ENCODE measurements at regions not wholly inside any gene's neighbourhood (a gene's known extent, or its start where the extent isn't known, plus 50 kb on each side); places are given as distances from the start of the nearest gene placed in this dataset.

DNA sequence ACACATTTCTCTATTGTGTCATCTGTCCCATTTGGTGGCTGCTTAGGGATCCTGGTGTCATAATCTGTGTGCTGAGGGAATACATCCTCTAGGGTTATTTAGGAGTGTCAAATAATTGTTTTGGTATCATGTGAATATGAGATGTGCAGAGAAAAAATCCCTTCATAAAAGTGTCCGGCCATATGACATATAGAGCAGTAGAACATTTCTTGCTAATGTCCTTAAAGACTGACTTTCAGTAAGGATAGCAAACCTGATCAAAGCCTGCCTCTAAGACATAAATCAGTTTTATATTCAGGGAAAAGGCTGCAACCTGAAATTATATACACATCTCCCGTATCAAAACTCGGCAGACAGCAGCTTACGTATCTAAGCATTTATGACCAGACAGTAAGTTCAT, 211.6 kb downstream of the ADAM29 start:
- DNase-seq, result no peak

DNA sequence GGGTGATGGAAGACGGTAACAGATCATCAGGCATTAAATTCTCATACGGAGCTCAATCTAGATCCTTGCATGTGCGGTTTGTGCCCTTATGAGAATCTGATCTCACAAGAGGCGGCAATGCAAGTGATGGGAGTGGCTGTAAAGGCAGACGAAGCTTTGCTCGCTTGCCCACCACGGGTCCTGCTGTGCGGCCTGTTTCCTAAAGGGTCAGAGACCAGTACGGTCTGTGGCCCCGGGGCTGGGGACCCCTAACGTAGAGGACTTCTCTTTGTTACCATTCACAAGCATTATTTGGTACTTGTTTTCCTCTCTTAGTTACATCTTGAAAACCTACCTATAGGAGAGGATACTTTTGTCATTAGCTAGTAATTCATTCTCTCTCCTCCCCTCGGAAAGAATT, 221.0 kb downstream of the ADAM29 start:
- no peak for DNase-seq

DNA sequence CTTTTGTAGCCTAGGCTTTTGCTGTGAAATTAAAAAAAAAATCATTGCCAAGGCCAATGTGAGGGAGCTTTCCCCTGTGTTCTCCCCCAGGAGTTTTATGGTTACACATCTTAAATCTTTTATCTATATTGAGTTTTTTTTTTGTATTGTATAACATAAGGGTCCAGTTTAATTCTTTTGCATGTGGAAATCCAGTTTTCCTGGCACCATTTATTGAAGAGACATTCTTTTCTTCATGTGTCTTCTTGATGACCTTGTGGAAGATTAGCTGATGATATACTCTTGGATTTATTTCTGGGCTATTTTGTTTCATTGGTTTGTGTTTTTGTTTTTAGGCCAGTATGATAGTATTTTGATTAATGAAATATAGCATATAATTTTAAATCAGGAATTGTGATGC, 225.0 kb downstream of the ADAM29 start:
- no peak for DNase-seq

DNA sequence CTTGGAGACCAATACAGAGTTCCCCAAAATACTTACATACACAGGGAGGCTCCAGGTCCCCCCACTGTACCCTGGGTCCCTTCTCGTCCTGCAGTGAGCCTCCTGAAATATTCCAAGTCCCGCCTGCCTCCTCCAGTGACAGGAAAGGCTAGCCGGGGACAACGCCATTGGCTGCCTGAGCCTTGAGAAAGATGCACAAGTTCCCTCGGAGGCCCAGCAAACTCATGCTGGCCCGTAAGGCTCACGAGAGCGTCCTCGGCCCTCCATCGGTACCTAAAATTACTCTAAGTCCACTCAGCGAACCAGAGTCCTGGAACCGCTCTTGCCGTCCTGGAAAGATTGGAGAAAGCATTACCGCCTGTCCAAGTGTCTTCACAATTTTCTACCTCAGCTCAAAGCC, 228.6 kb downstream of the ADAM29 start:
- DNase-seq, result no peak

DNA sequence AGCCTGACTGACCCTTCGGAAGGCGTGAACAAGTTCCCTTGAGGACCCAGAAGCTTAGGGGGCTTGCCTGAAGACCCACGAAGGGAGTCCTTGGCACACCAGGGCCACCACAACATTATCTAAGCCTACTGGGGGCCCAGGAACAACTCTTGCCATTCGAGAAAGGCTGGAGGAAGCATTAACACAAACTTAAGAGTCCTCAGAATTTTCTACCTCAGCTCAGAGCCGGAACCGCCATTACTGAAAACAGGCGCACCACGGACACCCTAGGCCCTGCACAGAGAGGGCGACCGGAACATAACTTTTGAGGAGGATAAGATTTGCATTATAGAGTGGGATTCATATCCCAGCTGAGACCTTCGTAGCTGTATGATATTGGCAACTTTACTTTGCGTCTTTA, 229.1 kb downstream of the ADAM29 start:
- DNase-seq, result no peak

DNA sequence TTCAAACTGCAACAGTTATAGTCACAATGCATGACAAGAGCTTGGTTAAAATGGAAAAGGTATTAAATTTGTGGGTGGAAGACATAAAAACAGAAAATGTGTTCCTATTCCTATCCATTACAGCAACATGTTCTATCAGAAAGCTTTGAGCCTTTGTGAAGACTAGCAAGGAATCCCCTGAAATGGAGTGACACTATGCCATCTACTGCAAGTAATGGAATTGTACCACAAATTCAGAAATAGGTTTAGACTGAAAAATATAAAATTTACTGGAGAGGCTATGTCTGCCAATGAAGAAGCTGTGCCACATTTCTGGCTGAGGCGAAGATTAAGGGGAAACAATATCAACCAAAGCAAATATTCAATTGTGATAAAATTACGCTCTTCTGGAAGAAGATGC, 247.9 kb downstream of the ADAM29 start:
- DNase-seq, result no peak

DNA sequence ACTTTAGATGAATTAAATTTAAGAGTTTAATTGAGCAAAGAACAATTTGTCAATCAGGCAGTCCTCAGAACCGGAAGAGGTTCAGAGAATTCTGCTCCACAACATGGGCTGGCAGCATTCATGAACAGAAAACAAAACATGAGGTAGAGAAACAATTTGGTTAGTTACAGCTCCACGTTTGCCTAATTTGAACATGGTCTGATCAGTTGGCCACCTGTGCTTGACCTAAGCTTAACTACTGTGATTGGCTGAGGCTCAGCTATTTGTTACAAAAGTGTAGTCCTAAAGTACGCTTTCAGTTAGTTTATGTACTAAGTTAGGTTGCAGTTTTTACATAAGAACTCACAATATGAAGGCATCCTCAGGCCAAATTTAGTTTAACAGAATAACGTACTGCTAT, 258.6 kb downstream of the ADAM29 start:
- no peak for DNase-seq

DNA sequence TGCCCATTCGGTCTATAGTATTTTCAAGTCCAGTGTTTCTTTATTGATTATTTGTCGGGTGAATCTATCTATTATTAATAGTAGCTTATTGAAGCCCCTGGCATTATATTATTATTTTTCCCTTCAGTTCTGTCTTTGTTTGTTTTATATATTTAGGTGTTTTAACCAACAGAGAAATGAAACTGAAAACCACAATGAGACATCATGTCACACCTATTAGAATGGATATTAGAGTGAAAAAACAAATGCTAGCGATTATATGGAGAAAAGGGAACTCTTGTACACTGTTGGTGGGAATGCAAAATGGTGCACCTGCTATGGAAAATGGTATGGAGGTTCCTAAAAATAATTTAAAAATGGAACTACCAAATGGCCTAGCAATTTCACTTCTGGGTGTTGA, 272.5 kb downstream of the ADAM29 start:
- no peak for DNase-seq

DNA sequence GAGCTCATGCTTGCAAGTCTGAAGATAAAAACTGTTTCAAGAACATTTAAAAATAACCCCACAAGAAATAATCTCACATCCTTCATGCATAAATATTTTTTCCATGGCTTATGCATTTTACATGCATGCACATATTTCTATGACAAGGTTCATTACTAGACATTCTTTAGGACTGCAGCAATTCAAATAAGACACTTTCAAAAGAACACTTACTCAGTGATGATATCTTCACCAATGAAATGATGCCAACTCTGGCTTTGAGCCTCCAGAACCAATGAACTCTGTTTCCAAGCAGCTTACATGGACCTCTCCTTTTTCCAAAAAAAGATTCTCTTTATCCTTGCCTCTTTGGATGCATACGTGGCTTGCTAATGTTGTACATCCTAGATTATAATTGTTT, 279.9 kb downstream of the ADAM29 start:
- DNase-seq, result no peak

DNA sequence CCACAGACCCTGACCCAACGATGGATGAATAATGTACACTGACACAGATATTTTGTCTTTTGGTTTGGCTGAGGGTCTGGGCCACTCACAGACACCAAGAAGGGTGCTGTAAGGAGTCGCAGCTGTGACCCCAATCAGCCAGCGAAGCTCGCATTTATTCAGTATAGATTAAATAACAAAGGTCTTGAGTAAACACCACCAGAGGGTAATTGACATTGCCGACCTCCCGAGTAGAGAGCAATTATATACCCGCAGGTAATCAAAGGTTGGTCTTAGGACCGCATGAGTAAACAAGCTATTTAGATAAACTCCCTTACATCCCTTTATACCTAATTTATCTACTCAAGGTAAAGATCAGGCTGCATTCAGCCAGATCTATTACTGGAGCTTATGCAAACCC, 297.1 kb downstream of the ADAM29 start:
- no peak for DNase-seq

DNA sequence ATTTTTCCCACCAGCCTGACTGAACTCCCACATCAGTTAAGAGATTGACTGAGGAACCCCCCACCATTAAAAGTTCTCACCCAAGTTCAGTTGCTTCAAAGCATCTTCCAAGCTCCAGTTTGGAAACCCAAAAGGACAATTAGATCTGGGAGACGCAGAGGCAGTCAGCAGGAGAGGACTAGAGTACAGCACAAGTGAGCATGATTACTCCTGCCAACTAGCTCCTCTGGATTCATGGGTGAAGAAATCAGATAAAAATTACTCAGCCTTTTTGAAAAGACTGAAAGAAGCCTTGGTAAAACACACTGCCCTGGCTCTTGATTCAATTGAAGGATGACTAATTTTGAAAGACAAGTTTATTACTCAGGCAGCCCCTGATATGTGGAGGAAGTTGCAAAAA, 297.5 kb downstream of the ADAM29 start:
- DNase-seq, result no peak

DNA sequence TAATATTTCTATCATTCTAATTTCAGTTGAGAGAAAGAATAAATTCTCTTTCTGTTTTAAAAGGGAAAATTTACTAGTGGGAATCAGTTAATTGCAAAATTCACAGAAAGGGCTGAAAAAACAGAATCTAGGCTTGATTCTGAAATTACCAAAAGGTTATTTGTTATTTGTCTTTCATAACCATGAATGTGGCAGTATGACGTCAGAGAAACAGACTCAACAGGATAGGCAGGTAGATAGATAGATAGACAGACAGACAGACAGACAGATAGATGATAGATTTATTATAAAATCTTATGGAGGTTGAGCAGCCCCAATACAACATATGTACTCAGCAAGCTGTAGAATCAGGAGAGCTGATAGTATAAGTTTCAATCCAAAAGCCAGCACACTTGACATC, 311.0 kb downstream of the ADAM29 start:
- DNase-seq, result no peak

DNA sequence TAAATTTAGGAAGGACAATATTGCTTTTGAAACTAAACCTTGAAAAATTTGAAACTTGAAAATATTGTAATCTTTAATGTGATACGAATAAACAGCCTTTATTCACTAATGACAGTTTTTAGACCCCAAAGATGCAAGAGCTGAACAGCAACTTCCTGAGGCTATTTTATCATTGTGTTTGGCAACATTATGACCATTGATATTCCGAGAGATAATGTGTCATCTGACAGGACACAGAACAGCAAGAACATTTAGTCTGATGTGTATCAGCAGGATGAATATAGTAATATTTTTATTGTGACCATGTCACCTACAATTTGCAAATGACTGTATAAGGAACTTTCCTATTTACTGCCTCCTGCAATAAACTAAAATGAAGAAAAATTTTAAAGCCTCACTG, 316.0 kb downstream of the ADAM29 start:
- no peak for DNase-seq

DNA sequence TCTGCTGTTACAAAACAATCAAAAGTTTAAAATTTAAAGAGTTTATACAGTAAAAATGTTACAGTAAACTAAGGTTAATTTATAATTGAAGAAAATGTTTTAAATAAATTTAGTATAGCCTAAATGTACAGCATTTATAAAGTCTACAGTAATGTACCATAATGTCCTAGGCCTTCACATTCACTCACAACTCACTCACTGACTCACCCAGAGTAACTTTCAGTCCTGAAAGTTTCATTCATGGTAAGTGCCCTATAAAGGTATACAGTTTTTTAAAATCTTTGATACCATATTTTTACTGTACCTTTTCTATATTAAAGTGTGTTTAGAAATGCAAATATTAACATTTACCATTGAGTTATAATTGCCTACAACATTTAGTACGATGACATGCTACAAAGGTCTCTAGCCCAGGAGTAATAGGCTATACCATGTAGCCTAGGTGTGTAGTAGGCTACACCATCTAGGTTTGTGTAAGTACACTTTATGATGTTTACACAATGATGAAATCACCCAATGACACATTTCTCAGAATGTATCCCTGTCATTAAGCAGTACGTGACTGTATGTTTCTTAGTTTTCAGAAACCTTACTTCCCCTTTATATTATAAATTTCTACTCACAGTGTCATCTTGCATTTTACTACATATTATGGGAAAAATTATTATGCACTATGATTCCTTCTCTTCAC, 320.8 kb downstream of the ADAM29 start:
- no peak for DNase-seq

DNA sequence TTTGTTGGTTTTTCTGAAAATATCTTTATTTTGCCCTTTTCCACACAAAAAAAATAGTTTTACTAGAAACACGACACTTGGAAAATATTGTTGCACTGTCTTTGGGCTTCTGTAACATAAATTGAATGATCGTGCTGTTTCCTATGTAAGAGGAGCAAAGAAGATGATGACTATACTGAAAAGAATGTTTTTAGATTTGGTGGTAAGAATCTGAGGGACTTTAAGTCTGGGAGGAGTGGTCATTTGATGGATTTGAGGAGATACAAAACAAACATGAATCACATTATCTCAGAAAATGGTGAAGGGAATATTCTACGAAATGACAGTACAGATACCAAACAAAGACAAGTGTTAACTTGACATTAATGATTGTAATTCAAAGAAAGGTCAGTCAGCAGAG, 328.8 kb downstream of the ADAM29 start:
- DNase-seq, result no peak

DNA sequence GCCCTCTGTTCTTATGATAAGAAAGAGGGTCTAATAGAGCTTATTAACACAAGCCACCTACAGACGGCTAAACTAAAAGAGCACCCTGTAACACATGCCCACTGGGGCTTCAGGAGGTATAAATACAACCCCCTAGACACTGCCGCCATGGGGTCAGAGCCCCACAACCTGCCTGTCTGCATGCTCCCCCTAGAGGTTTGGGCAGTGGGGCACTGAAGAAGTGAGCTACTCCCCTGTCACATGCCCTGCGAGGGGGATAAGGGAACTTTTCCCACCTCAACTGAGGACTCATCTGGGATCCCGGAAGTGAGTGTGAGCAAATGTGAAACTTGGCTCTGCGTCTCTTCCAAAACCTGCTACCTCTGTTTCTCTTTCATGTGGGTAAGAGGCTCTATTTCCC, 334.5 kb downstream of the ADAM29 start:
- DNase-seq, result no peak

DNA sequence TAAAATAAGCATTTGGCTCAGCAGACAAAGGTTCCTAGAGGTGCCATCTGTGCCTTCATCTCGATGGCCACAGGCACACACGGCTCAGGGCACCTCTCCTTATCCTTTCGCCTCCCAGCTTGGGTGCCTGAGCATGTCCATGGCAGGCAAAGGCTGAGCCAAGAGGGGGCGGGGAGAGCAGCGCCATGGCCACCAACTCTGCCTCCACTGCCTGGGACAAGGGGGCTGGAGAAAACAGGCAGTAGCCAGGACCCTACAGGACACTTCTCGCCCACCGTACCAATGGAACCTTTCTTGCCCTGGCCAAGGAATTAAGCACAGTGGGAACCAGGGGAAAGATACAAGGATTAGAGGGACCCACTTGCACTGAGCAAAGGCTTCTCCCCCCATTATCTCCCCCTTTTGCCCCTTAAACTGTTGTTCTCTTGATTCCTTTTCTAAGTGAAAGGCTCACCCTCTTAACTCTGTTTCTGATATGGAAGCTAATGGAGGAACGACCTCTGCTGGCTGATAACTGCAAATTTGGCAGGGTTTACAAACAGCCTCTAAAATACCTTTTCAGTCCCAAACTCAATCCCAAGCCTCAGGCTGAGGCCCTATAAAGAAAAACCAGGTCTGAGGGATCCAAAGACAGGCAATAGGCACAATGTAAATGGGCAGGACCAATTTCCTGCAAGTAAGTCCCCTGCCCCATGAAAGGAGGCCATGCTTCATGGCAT, 335.2 kb downstream of the ADAM29 start:
- DNase-seq, result peak; percentile 3

DNA sequence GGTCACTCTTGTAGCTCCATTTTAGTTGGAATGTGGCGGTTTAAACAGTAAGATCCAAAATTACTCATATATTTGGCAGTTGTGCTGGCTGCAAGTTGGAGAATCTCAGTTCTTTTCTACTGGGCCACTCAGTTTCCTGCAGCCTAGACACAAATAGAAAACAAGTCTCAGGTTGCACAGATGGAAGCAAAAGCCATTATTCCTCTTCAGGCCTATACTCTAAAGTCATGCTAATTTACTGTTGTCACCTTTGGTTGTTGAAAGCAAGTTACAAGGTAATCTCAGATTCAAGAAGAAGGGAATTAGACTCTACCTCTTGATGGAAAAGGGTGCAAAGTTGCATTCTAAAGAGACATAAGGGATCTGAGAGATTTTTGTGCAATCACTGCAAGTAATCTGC, 345.4 kb downstream of the ADAM29 start:
- DNase-seq, result no peak

DNA sequence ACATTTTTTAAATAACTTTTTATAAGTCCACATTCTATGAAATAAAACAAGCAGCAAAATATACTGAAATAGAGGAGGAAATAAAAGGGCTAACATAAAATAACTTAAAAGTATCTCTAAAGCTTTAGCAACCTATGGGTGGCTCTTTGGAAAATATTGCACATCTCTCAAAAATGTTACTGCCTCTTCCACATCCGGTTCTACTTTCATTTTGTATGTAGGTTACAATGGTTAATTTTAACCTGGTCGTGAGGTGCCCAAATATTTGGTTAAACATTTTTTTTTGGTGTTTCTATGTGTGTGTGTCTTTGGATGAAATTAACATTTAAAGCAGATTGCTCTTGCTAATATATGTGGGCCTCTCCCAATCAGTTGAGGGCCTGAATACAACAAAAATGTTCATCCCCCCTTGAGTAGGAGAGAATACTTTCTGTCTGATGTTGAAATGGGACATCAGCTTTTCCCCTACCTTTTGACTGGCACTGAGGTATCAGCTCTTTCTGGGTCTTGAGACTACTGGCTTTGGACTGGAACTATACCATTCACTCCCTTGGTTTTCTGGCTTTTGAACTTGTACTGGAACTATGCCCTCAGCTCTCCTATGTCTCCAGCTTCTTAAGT, 353.0 kb downstream of the ADAM29 start:
- DNase-seq, result no peak

DNA sequence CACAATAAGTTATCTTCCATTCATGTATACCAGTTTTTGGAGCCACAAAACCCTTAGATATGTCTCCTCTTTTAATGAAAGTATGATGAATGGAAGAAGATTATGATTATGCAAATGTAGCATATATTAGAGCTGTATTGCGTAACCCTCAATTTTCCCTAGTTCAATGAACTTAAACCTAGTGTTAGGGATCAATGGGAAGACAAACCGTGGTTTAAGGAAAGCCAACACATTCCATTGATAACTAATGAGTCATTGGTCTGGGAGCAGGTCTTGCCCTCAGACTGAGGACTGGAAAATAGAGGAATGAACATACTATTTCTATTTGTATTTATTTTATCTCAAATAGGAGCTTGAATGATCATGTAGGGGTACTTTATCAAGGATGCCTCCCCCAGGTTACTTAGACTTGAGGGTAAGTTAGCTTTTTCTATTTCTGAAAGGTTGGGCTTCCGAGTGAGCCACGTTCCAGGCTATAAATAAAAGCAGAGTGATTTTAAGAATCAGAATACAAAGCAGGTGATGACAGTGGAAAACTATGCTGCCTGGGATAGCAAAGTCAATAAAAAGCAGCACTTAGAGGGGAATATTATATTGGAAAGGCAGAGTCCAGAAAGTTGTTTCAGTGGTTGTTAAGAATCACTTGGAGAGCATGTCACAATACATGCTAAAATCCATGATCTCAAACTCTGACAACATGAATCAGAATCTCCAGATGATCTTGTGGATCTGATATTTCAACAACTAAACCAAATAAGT, 356.0 kb downstream of the ADAM29 start:
- no peak for DNase-seq

DNA sequence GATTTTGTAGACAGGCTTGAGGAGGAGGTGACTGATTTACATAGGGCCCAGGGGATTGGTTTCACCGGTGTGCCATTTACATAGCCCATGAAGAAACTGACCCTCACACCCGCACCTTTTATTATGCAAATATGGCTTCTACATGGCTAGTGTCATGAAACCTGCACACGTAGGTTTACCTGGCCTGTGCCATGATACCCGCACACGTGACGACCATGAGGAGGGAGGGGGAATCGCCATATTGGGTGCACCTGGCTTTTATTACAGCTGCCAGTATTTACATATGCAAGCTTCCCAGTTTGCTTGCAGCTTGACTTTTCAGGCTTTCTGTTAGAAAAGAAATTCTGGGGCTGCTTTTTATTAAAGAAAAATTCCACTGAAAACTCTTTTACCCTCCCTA, 359.7 kb downstream of the ADAM29 start:
- DNase-seq, result no peak

DNA sequence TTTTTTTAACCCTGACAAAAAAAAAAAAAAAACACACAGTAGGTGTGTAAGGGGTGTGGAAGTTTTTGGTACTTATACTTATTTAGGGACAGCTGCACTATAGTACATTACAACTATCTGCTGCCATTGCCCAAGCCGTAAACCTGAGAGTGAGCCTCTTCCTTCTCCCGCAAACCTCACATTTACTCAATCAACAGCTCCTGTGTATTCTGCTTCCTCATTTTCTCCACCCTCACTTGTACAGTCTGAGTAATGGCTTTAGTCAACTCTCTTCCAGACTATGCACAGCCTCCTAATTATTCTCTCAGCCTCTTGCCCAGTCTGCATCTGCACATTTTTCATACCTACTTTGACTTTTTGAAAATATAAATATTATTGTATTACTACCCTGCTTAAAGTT, 362.0 kb downstream of the ADAM29 start:
- no peak for DNase-seq

DNA sequence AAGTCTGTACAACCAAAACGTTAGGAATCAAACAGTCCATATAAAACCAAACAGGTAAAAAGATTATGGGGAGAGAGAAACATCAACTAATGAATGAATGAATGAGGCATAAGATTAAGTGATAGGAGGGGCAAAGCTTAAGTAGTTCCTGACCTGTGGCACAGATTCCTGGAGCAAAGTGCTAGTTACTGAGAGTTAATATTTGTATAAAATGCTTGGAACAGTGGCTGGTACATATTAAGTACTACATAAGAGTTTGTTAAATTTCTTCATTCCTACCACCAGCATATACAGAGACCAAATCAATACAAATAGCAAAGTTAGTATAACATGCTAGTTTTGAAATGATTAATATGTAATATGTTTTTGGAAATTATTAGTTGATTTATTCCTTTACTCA, 363.7 kb downstream of the ADAM29 start:
- DNase-seq, result no peak

DNA sequence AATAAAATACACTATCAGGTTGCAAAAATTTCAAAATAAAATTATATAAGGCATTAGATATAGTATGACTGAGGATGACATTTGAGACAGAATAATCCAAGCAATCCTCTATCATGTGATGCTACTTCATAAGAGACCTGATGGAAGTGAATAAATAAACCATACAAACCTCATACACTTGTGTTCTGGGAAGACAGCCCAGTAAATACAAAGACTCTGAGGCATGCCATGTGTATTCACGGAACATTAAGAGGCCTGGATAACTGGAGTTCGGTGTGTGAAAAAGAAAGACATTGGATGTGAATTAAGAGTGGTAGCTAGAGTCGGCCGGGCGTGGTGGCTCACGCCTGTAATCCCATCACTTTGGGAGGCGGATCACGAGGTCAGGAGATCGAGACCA, 364.2 kb downstream of the ADAM29 start:
- peak; percentile 75 for DNase-seq

Measured in NCI-H1092 (cell line).